Vagina (tissue), 2 donors: ENCODE measurements at regions not wholly inside any gene's neighbourhood (a gene's known extent, or its start where the extent isn't known, plus 50 kb on each side); places are given as distances from the start of the nearest gene placed in this dataset.

Experiments
- DNase-seq, 2 donors: peaks; one replicate each; pipeline ENCODE4 v3.0.0-alpha.2; 2017; ENCODE audit errors: extremely low spot score in 2 of 2
- H3K27ac ChIP-seq: fragments of 200-600 bp; sonication (generic); one replicate; pipeline ENCODE4 v1.5.1; 2019
- H3K27me3 ChIP-seq: fragments of 200-600 bp; sonication (generic); one replicate; pipeline ENCODE4 v1.5.1; 2019
- H3K36me3 ChIP-seq, 2 donors: fragments of 200-600 bp; sonication (generic); one replicate each; pipeline ENCODE4 v1.5.1; 2017 to 2019
- H3K4me1 ChIP-seq: fragments of 200-600 bp; sonication (generic); one replicate; pipeline ENCODE4 v1.5.1; 2019
- H3K4me3 ChIP-seq, 2 donors: fragments of 200-600 bp; sonication (generic); 1 replicate in 1 of 2; 2 replicates in 1 of 2; pipeline ENCODE4 v1.5.1; 2016 to 2019
- H3K9me3 ChIP-seq: fragments of 200-600 bp; sonication (generic); one replicate; pipeline ENCODE4 v1.5.1; 2019
- CTCF ChIP-seq, 3 experiments: fragments of 450-650 bp in 2 of 3; fragments of 200-600 bp in 1 of 3; sonication (generic) in 1 of 3; IDR thresholded peaks; one replicate each; pipeline ENCODE4 v1.5.1; 2017 to 2019; ENCODE audit warnings: antibody characterized with exemption in 3 of 3, mild to moderate bottlenecking in 2 of 3, moderate library complexity in 2 of 3
- POLR2A ChIP-seq, 2 donors: fragments of 450-650 bp; IDR thresholded peaks; one replicate each; pipeline ENCODE4 v1.6.1; 2017; ENCODE audit warnings: antibody characterized with exemption in 2 of 2, mild to moderate bottlenecking in 2 of 2, moderate library complexity in 2 of 2
- POLR2AphosphoS5 ChIP-seq, 2 donors: sonication (generic); formaldehyde crosslinking; IDR thresholded peaks; one replicate each; pipeline ENCODE4 v1.9.0; 2017; ENCODE audit warnings: antibody characterized with exemption in 2 of 2, mild to moderate bottlenecking in 2 of 2, low read depth in 1 of 2; ENCODE audit not compliant: insufficient read depth in 1 of 2
- intact Hi-C: fragments of 100-400 bp; cut with DNase I; formaldehyde crosslinking; loops from one replicate; pipeline ENCODE4 v1.15.1; 2023

GRCh38 chr12:127780881-127781280 lies 486.1 kb upstream of the TMEM132C start:
- H3K36me3 ChIP-seq = no peaks in the 10 kb centered on the region
- no peak for TF ChIP-seq POLR2A (IDR thresholded peaks at IDR 0.05)
- no peak for TF ChIP-seq POLR2AphosphoS5 (IDR thresholded peaks at IDR 0.05; ENCODE audit: insufficient read depth in 1 of 2, low read depth in 1 of 2)
- no peak for TF ChIP-seq CTCF (IDR thresholded peaks at IDR 0.05)

DNA sequence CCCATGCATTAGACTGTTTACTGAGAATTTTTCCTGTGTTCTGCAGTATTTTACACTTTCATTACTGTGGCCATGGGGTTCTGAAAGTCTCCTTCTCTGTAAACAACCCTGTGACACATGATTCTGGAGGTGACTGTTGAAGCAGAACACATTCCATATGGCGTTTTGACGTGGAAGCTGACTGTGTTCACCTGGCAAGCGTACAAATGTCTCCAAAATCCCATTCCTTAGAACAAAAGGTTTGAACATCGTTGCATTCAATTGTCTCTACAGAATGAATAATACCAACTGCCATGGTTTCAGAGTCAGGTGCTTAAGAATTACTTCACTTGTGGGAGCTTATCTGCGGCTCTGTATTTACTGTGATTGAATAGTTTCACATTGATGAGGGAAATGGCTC lies 485.6 kb upstream of the TMEM132C start:
- H3K4me1 ChIP-seq = peaks cover 8% of the 10 kb centered on the region
- H3K4me3 ChIP-seq = no peak overlapping the region
- H3K27ac ChIP-seq = no peak overlapping the region
- H3K27me3 ChIP-seq = no peaks in the 10 kb centered on the region
- DNase-seq = no peak
- no peaks in the 10 kb centered on the region for H3K9me3 ChIP-seq
- TF ChIP-seq CTCF (IDR thresholded peaks at IDR 0.05) (no peak), POLR2A (IDR thresholded peaks at IDR 0.05) (no peak), POLR2AphosphoS5 (IDR thresholded peaks at IDR 0.05; ENCODE audit: insufficient read depth in 1 of 2, low read depth in 1 of 2) (no peak)
- intact Hi-C loops = no loop called here
- H3K36me3 ChIP-seq = no peaks in the 10 kb centered on the region

More at GRCh38 chr12:127780881-127781280, 486.1 kb upstream of the TMEM132C start:
- Histone ChIP-seq H3K4me1 (peaks cover 8% of the 10 kb centered on the region), H3K27ac (no peak overlapping the region), H3K9me3 (no peaks in the 10 kb centered on the region), H3K4me3 (no peak overlapping the region), H3K27me3 (no peaks in the 10 kb centered on the region)
- intact Hi-C loops = no loop called here
- DNase-seq = no peak

DNA sequence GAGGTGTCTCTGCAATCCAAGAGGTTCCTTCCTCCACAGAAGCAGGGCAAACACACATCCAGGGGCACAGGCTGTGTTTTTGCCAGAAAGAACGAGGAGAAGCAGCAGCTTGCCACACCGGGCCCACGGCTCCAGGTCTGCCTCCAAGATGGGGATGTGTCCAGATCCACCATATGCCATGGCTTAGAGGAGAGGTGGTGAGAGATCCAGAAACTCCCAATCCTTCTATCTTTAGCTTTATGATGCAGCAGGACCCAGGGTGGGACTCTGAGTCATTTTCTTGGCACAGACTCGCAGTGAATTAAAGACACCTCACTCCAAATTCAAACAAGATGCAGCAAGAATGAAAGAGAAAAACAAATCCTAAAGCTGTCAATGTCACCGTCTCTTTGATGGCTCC lies 481.4 kb upstream of the TMEM132C start:
- intact Hi-C loops = no loop called here
- H3K27me3 ChIP-seq = no peaks in the 10 kb centered on the region
- no peaks in the 10 kb centered on the region for H3K36me3 ChIP-seq
- TF ChIP-seq POLR2AphosphoS5 (IDR thresholded peaks at IDR 0.05; ENCODE audit: insufficient read depth in 1 of 2, low read depth in 1 of 2) (no peak), CTCF (IDR thresholded peaks at IDR 0.05) (no peak), POLR2A (IDR thresholded peaks at IDR 0.05) (no peak)
- H3K27ac ChIP-seq = no peak overlapping the region
- H3K9me3 ChIP-seq = no peaks in the 10 kb centered on the region
- no peak for DNase-seq
- H3K4me1 ChIP-seq = peaks cover 8% of the 10 kb centered on the region
- no peak overlapping the region for H3K4me3 ChIP-seq

GRCh38 chr12:127785986-127786590 lies 480.9 kb upstream of the TMEM132C start:
- intact Hi-C loops = no loop called here
- H3K27ac ChIP-seq = no peak overlapping the region
- H3K4me3 ChIP-seq = no peak overlapping the region
- TF ChIP-seq POLR2AphosphoS5 (IDR thresholded peaks at IDR 0.05; ENCODE audit: insufficient read depth in 1 of 2, low read depth in 1 of 2) (no peak), CTCF (IDR thresholded peaks at IDR 0.05) (no peak), POLR2A (IDR thresholded peaks at IDR 0.05) (no peak)
- H3K36me3 ChIP-seq = no peaks in the 10 kb centered on the region
- H3K9me3 ChIP-seq = no peaks in the 10 kb centered on the region
- peaks cover 8% of the 10 kb centered on the region for H3K4me1 ChIP-seq
- no peaks in the 10 kb centered on the region for H3K27me3 ChIP-seq
- no peak for DNase-seq

DNA sequence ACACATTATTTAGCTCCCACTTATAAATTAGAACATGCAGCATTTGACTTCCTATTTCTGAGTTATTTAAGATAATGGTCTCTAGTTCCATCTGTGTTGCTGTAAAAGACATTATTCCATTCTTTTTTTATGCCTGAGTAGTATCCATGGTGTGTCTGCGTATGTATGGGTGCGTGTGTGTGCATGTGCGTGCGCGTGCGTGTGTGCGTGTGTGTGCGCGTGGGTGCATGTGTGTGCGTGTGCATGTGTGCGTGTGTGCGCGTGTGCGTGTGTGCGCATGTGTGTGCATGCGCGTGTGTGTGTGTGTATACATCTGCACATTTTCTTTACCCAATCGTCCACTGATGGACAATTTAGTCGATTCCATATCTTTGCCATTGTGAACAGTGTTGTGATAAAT lies 479.4 kb upstream of the TMEM132C start:
- no peaks in the 10 kb centered on the region for H3K36me3 ChIP-seq
- no peak overlapping the region for H3K4me3 ChIP-seq
- H3K27ac ChIP-seq = no peak overlapping the region
- H3K9me3 ChIP-seq = no peaks in the 10 kb centered on the region
- no peak for TF ChIP-seq CTCF (IDR thresholded peaks at IDR 0.05)
- no peak for TF ChIP-seq POLR2A (IDR thresholded peaks at IDR 0.05)
- TF ChIP-seq POLR2AphosphoS5 (IDR thresholded peaks at IDR 0.05; ENCODE audit: insufficient read depth in 1 of 2, low read depth in 1 of 2) = no peak
- intact Hi-C loops = no loop called here
- no peaks in the 10 kb centered on the region for H3K27me3 ChIP-seq
- DNase-seq = no peak
- H3K4me1 ChIP-seq = peaks cover 8% of the 10 kb centered on the region
